GM11168 (cell line): ENCODE measurements at regions not wholly inside any gene's neighbourhood (a gene's known extent, or its start where the extent isn't known, plus 50 kb on each side); places are given as distances from the start of the nearest gene placed in this dataset.

Experiments used
- in situ Hi-C: fragments of 300-500 bp; cut with MboI; formaldehyde crosslinking; loops from one replicate; pipeline ENCODE4 v1.12.0; 2022; ENCODE audit warnings: low sequenced_read_pairs; ENCODE audit not compliant: unreplicated experiment

GRCh38 chr12:60027266-60027665 is 431.4 kb downstream of the SLC16A7 start:
- in situ Hi-C loops = no loop called here

DNA sequence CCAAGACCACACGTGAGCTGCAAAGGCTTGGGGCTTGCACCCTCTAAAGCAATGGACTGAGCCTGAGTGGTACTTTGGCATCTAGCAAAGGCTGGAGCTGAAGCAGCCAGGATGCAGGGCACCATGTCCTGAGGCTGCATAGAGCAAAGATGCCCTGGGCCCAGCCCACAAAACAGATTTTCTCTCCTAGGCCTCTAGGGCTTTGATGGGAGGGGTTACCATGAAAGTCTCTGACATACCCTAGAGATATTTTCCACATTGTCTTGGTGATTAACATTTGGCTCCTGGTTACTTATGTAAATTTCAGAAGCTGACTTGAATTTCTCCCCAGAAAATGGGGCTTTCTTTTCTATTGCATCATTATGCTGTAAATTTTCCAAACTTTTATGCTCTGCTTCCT is 438.3 kb downstream of the SLC16A7 start:
- in situ Hi-C loops = no loop called here

DNA sequence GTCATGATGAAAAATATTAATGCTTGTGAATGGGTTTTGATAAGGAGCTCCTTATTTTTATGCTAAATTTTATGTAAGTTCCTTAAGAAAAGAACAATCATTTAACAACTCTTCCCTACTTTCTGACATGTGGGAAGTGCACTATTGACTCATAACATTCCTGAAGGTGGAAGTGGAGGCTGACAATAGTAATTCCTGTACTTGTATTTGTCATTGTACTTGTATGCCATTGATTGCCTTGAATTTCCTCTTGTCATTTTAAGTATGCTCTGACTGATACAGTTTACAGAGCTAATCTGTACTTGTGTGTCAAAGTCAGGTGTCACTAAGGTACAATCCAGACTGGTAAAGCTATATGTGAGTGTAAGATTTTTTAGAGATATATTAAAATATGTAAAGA is 440.0 kb downstream of the SLC16A7 start:
- in situ Hi-C loops = no loop called here

DNA sequence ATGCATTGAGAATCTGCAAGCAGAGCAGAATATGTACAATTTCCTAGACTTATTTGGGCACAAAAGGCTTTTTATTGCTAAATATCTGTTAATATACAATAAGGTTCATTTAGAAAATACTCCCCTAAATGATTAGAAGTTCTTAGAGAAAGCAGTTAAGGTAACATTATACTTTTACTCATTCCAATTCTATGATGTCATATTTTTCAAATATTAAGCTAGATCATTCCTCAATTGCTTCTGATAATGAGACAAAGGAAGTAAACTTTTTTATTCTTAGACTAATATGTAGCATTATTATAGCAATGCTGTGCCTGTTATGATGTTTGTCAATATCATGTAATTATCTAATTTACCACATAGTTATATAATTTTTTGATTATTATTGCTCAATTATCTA is 447.0 kb downstream of the SLC16A7 start:
- in situ Hi-C loops = no loop called here

GRCh38 chr12:60043236-60043635 is 447.4 kb downstream of the SLC16A7 start:
- in situ Hi-C loops = no loop called here

GRCh38 chr12:60052483-60052882 is 456.7 kb downstream of the SLC16A7 start:
- in situ Hi-C loops = no loop called here

DNA sequence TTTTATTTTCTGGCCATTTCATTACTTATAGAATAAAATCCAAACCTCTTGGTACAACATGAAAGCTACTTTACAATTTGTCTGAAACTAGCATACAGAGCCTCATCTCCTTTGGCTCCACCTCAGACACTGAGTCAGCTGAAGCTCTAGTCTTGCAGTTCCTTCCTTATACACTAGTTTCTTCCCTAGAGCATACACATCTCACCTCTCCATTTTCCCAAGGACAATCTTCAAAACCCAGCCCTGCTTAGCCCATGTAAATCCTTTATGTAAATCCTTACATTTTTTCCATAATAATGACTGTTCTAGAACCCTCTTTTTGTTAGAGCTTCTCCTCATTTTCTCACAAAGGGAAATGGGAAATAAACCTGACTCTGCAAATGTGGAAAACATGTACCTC is 463.4 kb downstream of the SLC16A7 start:
- in situ Hi-C loops = no loop called here

GRCh38 chr12:60066655-60067054 is 470.8 kb downstream of the SLC16A7 start:
- in situ Hi-C loops = no loop called here

DNA sequence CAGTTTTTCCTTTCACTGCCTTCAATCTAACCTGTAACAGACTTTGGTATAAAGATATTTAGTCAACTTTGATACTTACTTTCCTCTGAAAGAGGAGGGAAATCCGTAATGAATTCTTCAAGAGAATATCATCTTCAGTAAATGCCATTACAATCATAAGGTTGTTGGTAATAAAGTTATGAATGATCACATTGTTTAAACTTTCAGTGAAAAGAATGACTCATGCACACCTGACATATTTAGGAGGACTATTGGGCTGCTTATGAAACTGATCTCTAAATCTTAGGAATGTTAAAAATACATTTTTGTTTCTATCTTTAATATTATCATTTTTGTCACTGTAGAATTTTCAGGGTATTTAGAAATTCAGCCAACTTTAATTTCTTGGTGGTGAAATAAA is 474.7 kb downstream of the SLC16A7 start:
- in situ Hi-C loops = no loop called here

DNA sequence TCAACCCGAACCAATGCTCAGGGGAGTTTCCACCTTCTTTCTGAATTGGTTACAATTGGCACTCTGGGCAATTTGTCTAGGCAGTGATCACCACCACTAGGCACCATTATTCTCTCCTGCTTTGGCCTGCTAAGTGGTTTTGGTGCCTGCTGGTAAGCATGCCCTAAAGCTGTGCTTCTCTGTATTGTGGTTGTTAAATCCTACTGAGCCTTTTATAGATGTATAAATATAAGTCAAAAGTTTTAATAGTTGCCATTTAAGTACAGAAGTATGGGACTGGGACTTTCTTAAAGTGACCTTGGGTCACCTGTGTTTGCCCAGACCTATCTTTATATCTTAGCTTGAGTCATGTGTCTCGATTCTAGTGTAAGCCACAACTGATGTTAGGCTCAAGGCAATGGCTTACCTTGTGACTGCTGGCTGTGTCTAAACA is 475.9 kb downstream of the SLC16A7 start:
- in situ Hi-C loops = no loop called here

- in situ Hi-C loops = no loop called here
Measured at GRCh38 chr12:60072911-60073310, 477.1 kb downstream of the SLC16A7 start.

- in situ Hi-C loops = no loop called here
Measured at GRCh38 chr12:60075091-60075490, 479.3 kb downstream of the SLC16A7 start.

GRCh38 chr12:60078026-60078425 is 482.2 kb downstream of the SLC16A7 start:
- in situ Hi-C loops = no loop called here

DNA sequence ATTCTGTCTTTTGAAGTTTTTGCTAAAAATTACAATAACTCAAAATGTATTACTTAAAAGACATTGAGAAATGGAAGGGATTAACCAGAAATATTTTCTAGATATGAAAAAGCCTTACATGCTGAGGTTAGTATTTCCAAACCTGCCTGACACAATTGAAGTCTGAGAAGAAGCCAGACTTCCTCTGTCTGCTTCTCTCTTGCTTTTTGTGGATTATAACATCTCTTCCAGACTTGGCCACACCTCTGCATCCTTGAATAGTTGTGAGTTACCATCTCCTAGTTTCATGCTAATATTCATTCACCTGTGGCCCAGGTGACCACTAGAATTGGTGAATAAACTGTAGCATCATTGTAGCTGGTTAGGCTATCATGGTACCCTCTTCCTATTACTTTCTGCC is 497.6 kb downstream of the SLC16A7 start:
- in situ Hi-C loops = no loop called here

DNA sequence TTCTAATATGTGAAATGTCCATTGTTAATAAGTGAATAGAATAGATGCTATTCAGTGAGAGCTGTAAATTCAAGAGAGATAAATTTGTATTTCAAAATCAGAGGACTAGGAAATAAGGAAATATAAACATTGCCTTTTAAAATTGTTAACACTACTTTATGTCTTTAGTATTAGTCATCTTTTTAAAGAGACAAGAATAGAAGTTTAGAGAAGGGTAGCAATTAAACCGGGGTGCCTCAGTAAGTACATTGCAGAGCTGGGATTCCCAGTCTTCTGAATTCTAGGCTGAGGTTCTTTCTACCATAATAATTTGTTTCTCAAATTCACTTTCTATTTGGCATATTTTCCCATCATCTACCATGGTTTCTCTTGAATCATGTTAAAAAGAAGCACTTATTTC is 498.6 kb downstream of the SLC16A7 start:
- in situ Hi-C loops = no loop called here

DNA sequence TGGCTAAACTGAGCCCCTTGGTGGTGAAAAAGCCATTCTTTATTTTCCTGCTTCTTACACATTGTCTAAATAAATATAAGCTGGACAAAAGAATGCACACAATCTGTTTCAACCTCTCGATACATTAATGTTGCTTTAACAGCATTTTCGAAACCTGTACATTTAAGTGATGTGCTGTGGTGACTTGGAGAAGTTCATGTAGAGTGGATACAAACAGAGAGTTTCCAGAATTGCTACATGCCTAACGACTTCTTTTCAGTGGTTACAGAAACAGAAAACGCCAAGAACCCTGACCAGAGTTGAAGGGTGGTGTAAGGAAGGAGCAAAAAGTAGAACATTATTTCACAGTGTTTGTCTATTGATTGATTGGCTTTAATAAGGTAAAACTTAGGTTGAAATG is 500.9 kb downstream of the SLC16A7 start:
- in situ Hi-C loops = no loop called here

GRCh38 chr12:60100160-60100559 is 504.3 kb downstream of the SLC16A7 start:
- in situ Hi-C loops = no loop called here

- in situ Hi-C loops = no loop called here
Measured at GRCh38 chr12:60100852-60101251, 505.0 kb downstream of the SLC16A7 start.

DNA sequence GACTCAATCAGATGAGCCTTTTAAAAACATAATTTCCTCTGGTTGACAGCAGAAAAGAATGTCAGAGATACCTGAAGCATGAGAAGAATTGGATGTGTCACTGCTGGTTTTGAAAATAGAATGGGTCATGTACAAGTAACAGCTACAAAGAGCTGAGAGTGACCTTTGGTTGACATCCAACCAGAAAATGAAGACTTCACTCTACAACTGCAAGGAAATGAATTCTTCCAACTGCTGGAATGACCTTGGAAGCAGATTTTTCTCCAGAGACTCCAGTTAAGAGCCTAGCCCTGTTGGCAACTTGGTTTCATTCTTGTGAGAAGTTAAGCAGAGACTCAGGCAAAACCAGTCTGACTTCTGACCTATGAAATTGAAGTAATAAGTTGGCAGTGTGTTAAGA is 505.9 kb downstream of the SLC16A7 start:
- in situ Hi-C loops = no loop called here

DNA sequence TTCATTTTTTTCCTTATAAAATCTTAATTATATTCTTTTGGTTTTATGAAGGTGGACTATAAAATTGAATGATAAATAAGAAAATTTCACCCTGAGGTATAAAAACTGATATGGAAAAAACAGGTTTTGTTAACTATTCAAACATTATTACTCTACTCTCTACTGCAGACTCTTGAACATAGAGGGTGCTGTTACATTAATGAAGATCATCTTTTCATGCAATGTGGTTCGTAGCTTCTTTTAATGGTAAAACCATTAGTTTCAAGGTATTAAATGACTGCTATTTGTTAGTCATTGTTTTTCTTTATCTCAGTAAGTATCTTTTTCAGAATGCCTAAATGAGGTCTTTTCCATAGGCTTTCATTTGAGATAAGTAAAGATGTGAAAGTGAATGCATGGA is 510.4 kb downstream of the SLC16A7 start:
- in situ Hi-C loops = no loop called here

DNA sequence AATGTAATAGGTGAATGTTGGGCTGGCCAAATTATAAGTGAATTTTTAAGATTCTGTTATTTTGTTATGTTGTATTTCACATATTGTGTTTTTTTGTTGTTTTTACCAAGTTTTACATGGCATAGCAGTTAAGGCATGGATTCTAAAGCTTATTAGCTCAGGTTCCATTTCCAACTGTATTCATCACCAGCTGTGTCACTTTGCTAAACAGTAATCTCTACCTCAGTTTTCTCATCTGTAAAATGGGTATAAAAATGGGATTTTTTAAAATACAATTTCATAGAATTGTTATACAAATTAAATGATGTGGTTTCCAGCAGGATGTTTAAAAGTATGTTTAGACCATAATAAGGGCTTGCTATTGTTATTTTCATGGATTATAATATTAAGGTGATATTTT is 512.2 kb downstream of the SLC16A7 start:
- in situ Hi-C loops = no loop called here

DNA sequence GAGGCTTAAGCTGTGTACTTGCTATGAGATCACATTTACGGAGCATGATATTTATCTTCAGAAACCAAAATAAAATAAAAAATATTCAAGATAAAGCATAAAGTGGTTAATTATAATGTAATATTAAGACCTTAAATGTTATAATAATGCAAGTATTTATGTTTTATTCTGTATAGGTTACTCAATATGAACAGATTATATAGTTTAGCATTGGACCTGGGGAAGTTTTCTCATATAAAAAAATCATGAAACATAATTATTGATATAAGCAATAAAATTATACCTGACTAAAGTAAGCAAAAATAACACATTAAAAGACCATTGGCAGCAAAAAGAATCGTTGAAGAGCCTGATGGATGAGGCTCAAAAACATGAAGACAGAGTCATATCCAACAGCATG is 516.2 kb downstream of the SLC16A7 start:
- in situ Hi-C loops = no loop called here

DNA sequence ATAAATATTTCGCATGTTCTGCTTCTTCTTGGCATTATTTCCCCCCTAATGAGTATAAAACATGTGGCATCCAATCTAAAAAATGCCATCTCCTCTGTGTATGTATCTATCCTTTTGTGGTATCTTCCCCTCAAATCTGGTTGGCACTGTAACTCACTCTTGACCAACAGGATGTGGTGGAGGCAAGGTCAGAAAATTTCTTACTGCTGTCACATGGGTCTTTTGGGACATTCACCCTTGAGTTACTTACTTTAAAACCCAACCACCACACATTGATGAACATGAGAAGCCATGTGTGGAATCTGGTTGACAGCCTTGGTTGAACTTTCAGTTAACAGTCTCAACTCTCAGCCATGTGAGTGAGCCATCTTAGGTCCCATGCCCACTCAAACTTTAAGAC is 516.9 kb downstream of the SLC16A7 start:
- in situ Hi-C loops = no loop called here
